SU-DHL-6 (cell line): ENCODE measurements at regions not wholly inside any gene's neighbourhood (a gene's known extent, or its start where the extent isn't known, plus 50 kb on each side); places are given as distances from the start of the nearest gene placed in this dataset.

Source experiments
- EZH2phosphoT487 ChIP-seq: fragments of 200-600 bp; sonication (generic), shearing (Covaris generic); conservative IDR thresholded peaks from 2 replicates; pipeline ENCODE4 v1.6.1; 2018; ENCODE audit warnings: mild to moderate bottlenecking, antibody characterized with exemption, low read length, moderate library complexity, mixed read lengths
- TF ChIP-seq, protein P1 (sequence below): fragments of 200-600 bp; sonication (generic); IDR thresholded peaks from one replicate; pipeline ENCODE4 v1.5.1; 2017; ENCODE audit warnings: antibody characterized with exemption, mild to moderate bottlenecking, low read length, moderate library complexity; ENCODE audit not compliant: insufficient read depth, poor library complexity, severe bottlenecking

GRCh38 chr7:113625494-113626102, 293.2 kb downstream of the PPP1R3A start:
- TF ChIP-seq, protein P1, sequence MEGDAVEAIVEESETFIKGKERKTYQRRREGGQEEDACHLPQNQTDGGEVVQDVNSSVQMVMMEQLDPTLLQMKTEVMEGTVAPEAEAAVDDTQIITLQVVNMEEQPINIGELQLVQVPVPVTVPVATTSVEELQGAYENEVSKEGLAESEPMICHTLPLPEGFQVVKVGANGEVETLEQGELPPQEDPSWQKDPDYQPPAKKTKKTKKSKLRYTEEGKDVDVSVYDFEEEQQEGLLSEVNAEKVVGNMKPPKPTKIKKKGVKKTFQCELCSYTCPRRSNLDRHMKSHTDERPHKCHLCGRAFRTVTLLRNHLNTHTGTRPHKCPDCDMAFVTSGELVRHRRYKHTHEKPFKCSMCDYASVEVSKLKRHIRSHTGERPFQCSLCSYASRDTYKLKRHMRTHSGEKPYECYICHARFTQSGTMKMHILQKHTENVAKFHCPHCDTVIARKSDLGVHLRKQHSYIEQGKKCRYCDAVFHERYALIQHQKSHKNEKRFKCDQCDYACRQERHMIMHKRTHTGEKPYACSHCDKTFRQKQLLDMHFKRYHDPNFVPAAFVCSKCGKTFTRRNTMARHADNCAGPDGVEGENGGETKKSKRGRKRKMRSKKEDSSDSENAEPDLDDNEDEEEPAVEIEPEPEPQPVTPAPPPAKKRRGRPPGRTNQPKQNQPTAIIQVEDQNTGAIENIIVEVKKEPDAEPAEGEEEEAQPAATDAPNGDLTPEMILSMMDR = no peak
- no peak for TF ChIP-seq EZH2phosphoT487
